CD4-positive, alpha-beta T cell treated with Interleukin-15 for 4 hours (primary cell): ENCODE measurements at regions not wholly inside any gene's neighbourhood (a gene's known extent, or its start where the extent isn't known, plus 50 kb on each side); places are given as distances from the start of the nearest gene placed in this dataset.

Experiments
- DNase-seq: peaks from one replicate; pipeline ENCODE4 v3.0.0-alpha.2; 2020; ENCODE audit warnings: low spot score

- DNase-seq: no peak
These were observed 50.6 kb downstream of the SLIT2 start for GRCh38 chr4:20302336-20302735.

- no peak for DNase-seq
These were observed 54.3 kb downstream of the SLIT2 start for GRCh38 chr4:20305976-20306375.

GRCh38 chr4:20311856-20312255, 60.2 kb downstream of the SLIT2 start:
- DNase-seq: no peak

GRCh38 chr4:20313237-20314030, 61.7 kb downstream of the SLIT2 start:
- DNase-seq: no peak

- no peak for DNase-seq
These were observed 65.8 kb downstream of the SLIT2 start for GRCh38 chr4:20317424-20317985.

- DNase-seq: no peak
These were observed 66.5 kb downstream of the SLIT2 start for GRCh38 chr4:20318001-20318908.

GRCh38 chr4:20318909-20319277, 67.2 kb downstream of the SLIT2 start:
- DNase-seq: no peak

- DNase-seq: no peak
These were observed 68.3 kb downstream of the SLIT2 start for GRCh38 chr4:20319825-20320612.

- no peak for DNase-seq
These were observed 72.3 kb downstream of the SLIT2 start for GRCh38 chr4:20323991-20324390.

GRCh38 chr4:20326460-20326859, 74.8 kb downstream of the SLIT2 start:
- DNase-seq: no peak

GRCh38 chr4:20326977-20327376, 75.3 kb downstream of the SLIT2 start:
- DNase-seq: no peak

GRCh38 chr4:20327808-20328207, 76.1 kb downstream of the SLIT2 start:
- DNase-seq: no peak

- no peak for DNase-seq
These were observed 79.9 kb downstream of the SLIT2 start for GRCh38 chr4:20331642-20332041.

- DNase-seq: no peak
These were observed 81.5 kb downstream of the SLIT2 start for GRCh38 chr4:20333141-20333715.

GRCh38 chr4:20337261-20337664, 85.6 kb downstream of the SLIT2 start:
- no peak for DNase-seq

- no peak for DNase-seq
These were observed 87.1 kb downstream of the SLIT2 start for GRCh38 chr4:20338841-20339240.

GRCh38 chr4:20341134-20341738, 89.5 kb downstream of the SLIT2 start:
- no peak for DNase-seq

- no peak for DNase-seq
These were observed 95.8 kb downstream of the SLIT2 start for GRCh38 chr4:20347531-20347930.

- no peak for DNase-seq
These were observed 96.7 kb downstream of the SLIT2 start for GRCh38 chr4:20348411-20348810.

- DNase-seq: no peak
These were observed 99.9 kb downstream of the SLIT2 start for GRCh38 chr4:20351360-20352162.

- DNase-seq: no peak
These were observed 100.4 kb downstream of the SLIT2 start for GRCh38 chr4:20352163-20352431.
